Stomach (tissue), 4 donors: ENCODE measurements at regions not wholly inside any gene's neighbourhood (a gene's known extent, or its start where the extent isn't known, plus 50 kb on each side); places are given as distances from the start of the nearest gene placed in this dataset.

Experiments used
- POLR2AphosphoS5 ChIP-seq, 3 donors: sonication (generic); formaldehyde crosslinking; IDR thresholded peaks; one replicate each; pipeline ENCODE4 v1.6.1; 2016; ENCODE audit warnings: antibody characterized with exemption in 3 of 3
- TF ChIP-seq, protein P1 (sequence below), 7 experiments: fragments of 450-650 bp in 4 of 7; fragments of 200-600 bp in 3 of 7; sonication (generic) in 3 of 7; IDR thresholded peaks; one replicate each; pipeline ENCODE4 v1.5.1; 2016 to 2019; ENCODE audit warnings: antibody characterized with exemption in 7 of 7, control low read depth in 2 of 7, mild to moderate bottlenecking in 1 of 7

DNA sequence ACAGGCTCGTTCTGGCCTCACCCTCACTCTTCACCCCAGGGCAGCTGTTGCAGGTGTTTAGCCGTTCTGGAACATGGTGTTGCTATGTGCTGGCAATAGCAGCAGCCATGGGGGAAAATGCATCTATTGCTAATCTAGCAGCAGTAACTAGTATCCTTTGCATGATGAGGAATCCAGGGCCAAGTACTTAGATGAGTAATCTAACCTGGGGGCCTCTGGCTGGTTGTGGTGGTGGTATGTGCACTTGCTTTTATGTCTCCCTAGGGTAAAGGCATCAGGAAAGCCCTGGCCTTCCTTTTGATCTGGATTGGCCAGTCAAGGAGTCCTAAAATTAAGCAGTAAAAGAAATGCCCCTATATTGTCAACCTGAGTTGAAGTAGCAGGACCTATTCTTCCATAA is 594.5 kb upstream of the MAP3K7 start:
- TF ChIP-seq, protein P1, sequence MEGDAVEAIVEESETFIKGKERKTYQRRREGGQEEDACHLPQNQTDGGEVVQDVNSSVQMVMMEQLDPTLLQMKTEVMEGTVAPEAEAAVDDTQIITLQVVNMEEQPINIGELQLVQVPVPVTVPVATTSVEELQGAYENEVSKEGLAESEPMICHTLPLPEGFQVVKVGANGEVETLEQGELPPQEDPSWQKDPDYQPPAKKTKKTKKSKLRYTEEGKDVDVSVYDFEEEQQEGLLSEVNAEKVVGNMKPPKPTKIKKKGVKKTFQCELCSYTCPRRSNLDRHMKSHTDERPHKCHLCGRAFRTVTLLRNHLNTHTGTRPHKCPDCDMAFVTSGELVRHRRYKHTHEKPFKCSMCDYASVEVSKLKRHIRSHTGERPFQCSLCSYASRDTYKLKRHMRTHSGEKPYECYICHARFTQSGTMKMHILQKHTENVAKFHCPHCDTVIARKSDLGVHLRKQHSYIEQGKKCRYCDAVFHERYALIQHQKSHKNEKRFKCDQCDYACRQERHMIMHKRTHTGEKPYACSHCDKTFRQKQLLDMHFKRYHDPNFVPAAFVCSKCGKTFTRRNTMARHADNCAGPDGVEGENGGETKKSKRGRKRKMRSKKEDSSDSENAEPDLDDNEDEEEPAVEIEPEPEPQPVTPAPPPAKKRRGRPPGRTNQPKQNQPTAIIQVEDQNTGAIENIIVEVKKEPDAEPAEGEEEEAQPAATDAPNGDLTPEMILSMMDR (IDR thresholded peaks at IDR 0.05), result no peak
- no peak for TF ChIP-seq POLR2AphosphoS5 (IDR thresholded peaks at IDR 0.05)
